ENCODE measurements at regions not wholly inside any gene's neighbourhood (a gene's known extent, or its start where the extent isn't known, plus 50 kb on each side); places are given as distances from the start of the nearest gene placed in this dataset.
"Not testable (repeated sequence)": the region's sequence is repeated elsewhere in the genome, so short reads cannot be mapped to it uniquely, and the experiment has no call there.

DNA sequence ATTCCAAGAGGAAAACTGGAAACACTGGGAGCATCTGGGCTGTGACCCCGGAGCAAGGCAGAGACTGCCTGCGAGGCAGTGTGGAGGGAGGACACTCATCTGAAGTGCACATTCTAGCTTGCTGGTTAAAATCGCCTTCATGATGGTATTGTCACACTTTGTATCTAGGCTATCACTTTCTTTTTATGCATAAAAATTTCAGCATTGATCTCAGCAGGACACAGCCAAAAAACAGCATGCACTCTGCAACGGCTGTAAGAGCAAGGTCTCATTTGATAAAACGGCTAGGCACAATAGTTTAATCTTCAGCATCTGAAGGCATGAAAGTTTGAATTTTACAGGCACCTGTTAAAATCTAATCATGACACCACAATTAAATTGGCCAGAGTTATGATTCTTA is 110.8 kb upstream of the IRX1 start:
- DNase-seq (ENCODE audit: low spot score): no peak

- no peak for DNase-seq (ENCODE audit: low spot score)
These were observed 114.5 kb upstream of the IRX1 start for GRCh38 chr5:3481175-3481574.

- DNase-seq (ENCODE audit: low spot score): no peak
These were observed 120.0 kb upstream of the IRX1 start for GRCh38 chr5:3475674-3476073.

DNA sequence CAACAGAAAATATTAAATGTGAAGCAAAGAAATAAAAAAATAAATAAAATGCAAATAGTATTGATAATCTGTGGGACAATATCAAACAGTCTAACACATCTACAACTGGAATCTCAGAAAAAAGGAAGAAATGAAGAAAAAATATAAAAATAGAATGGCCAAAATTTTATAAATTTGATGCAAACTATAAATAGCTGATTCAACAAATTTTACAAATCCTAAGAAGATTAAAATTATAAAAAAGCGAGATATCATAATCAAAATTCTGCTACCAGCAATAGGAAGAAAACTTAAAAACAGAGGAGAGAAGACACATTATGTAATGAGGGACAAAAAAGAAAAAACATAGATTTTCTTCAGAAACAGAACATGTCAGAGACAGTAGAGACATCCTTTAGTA is 129.2 kb upstream of the IRX1 start:
- DNase-seq (ENCODE audit: low spot score): no peak

DNA sequence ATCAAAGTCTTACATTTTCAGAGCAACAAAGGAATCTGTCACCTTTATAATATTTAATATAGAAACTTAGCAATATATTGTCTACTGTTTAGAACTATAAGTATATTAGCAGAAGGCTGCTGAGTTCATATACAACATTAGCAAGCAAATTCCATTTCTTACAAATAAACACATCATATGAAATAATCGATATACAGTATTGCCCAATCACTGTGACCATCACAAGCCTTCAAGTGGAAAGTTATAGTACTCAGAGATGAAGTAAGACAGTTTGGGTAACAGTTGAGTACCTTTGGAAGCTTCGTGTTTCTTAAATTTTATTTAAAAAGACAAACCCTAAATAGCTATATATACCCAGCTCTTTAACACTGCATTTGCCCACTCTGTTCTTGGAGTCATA is 135.2 kb upstream of the IRX1 start:
- no peak for DNase-seq (ENCODE audit: low spot score)

DNA sequence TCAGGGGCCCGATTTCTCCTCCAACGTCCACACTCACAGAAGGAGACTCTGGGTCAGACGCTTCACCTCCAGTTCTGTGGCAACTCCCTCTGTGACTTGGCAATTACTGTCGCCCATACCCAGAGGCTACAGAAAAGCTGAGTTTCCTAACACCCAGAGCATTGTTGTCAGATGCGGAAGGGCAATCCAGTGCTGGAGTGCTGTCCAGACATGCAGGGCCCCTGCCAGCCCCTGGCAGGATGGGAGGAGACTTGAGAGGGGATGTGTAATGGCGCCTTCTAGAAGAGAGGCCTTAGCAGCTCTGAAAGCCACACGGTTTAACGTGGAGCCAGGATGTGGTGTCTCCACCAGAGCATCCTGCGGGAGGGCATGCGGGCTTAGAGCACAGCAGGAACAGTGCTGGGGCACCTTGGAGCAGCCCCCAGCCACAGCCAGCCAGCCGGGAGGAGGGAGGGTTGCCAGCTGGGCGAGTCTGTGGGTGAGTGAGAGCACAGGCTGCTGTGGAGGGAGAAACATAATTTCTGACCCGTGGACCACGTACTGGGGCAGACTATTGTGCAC is 139.4 kb upstream of the IRX1 start:
- DNase-seq (ENCODE audit: low spot score): no peak

GRCh38 chr5:3454028-3454427 is 141.6 kb upstream of the IRX1 start:
- not testable (repeated sequence) for DNase-seq (ENCODE audit: low spot score)

GRCh38 chr5:3452622-3453021 is 143.0 kb upstream of the IRX1 start:
- DNase-seq (ENCODE audit: low spot score): no peak

GRCh38 chr5:3451961-3452360 is 143.7 kb upstream of the IRX1 start:
- no peak for DNase-seq (ENCODE audit: low spot score)

GRCh38 chr5:3449481-3449880 is 146.2 kb upstream of the IRX1 start:
- DNase-seq (ENCODE audit: low spot score): no peak

- DNase-seq (ENCODE audit: low spot score): no peak
These were observed 149.2 kb upstream of the IRX1 start for GRCh38 chr5:3446410-3446809.

DNA sequence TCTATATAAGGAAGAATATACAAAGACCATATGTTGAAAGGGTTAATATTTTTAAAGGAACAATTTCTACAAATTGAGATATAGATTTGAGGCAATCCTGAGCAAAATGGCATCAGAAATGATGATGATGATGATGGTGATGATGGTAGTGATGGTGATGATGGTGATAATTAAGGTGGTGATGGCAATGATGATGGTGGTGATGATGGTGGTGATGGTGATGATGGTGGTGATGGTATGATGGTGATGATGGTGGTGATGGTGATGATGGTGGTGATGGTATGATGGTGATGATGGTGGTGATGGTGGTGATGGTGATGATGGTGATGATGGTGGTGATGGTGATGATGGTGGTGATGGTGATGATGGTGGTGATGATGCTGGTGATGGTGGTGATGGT is 150.1 kb upstream of the IRX1 start:
- DNase-seq (ENCODE audit: low spot score): not testable (repeated sequence)

DNA sequence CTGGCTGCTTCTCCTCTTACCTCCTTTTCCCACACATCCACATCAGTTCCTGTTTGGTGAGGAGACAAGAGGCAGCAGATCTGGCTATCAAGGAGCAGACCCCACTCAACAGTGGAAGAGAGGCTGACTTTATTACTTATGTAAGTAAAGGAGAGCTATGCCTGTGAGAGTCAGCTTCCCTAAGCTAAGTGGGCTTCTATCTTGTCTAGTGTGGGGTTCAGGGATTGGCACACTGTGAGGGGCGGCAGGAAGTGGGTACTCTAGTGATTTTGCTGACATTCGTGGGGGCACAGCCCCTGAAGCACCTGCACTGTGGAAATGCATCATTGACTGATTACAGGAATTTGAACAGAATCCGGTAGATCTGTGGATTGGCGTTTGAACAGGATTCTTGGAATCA is 163.5 kb upstream of the IRX1 start:
- DNase-seq (ENCODE audit: low spot score): no peak

GRCh38 chr5:3430691-3431090 is 164.9 kb upstream of the IRX1 start:
- DNase-seq (ENCODE audit: low spot score): no peak

DNA sequence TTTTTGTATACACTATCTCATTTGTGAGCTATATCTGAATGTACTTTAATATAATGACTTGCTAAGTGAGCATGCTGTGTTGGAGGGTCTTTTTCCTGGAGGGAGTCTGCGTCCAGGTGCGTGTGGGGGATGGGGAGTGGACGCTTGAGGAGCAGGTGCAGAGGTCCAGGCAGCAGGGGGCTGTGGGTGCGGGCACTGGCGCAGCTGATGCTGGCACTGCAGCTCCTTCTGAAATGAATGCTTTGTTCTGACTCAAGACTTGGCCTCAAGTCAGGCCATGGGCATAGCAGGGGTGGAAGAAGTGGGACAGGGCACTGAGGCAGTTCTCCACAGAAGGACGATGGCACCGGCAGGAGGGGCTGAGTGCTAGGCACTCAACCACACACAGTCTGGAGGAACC is 165.7 kb upstream of the IRX1 start:
- DNase-seq (ENCODE audit: low spot score): no peak

- no peak for DNase-seq (ENCODE audit: low spot score)
These were observed 167.3 kb upstream of the IRX1 start for GRCh38 chr5:3428334-3428733.

DNA sequence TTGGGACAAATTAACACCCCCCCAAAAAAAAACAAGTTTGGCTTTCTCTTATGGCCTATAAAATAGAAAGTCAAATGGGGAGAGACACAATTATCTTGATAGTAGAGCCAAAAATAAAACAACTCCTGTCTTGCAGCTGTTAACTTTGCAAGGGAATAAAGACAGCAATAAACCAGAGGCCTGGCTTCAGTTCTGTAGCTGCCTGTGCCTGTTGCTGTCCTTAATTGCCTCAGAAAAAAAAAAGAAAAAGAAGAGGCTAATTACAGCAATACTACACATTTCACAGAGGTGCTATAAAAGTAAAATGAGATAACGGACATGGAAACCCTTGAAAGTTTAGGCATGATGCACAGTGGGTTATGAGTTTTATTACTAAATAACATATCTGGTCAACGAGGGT is 170.7 kb upstream of the IRX1 start:
- DNase-seq (ENCODE audit: low spot score): no peak

- no peak for DNase-seq (ENCODE audit: low spot score)
These were observed 178.2 kb upstream of the IRX1 start for GRCh38 chr5:3417376-3417943.

GRCh38 chr5:3414371-3414770 is 181.3 kb upstream of the IRX1 start:
- DNase-seq (ENCODE audit: low spot score): no peak

DNA sequence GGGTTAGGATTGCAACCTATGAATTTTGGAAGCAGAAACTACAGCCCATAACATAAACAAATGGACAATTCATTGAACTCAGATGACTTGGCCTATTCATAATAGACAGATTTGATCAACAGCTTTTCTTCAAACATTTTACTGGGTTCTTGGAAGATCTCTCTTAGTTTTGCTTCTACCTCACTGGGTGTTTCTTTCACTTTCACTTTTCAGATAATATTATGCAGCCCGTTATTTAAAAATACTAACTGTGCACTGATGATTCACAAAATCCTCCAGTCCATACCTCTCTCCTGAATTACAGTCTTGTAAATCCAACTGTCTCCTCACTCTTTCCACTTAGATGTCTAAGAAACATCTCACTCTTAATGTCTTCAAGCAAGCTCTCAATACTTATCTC is 183.5 kb upstream of the IRX1 start:
- DNase-seq (ENCODE audit: low spot score): no peak

DNA sequence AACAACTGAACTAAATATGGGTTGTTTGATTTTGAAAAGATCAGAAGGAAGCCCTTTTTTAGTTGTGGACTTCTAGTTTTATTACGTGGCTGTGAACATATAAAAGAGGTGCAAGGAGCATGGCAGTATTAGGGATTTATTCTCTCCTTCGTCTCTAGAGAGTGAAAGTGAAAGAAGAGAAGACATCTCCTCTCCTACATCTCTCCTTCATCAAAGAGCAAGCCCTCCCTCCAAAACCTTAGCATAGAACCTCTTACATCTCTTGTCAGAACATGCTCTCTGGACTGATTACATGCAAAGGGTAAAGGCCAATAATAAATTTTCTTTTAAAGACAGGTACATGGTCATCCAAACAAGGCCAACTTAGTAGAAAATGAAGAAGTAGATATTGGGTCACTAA is 184.3 kb upstream of the IRX1 start:
- no peak for DNase-seq (ENCODE audit: low spot score)

- no peak for DNase-seq (ENCODE audit: low spot score)
These were observed 194.0 kb upstream of the IRX1 start for GRCh38 chr5:3401635-3402034.

- DNase-seq (ENCODE audit: low spot score): no peak
These were observed 195.0 kb upstream of the IRX1 start for GRCh38 chr5:3400659-3401058.

GRCh38 chr5:3394891-3395599 is 200.6 kb upstream of the IRX1 start:
- DNase-seq (ENCODE audit: low spot score): no peak

Data from left forelimb (tissue), 1 donor.